Gastroesophageal sphincter (tissue), 4 donors: ENCODE measurements at regions not wholly inside any gene's neighbourhood (a gene's known extent, or its start where the extent isn't known, plus 50 kb on each side); places are given as distances from the start of the nearest gene placed in this dataset.

Source experiments
- ATAC-seq: fragments of 150-250 bp; one replicate; pipeline ENCODE4 v1.9.1; 2016; ENCODE audit warnings: mild to moderate bottlenecking, moderate library complexity
- H3K27ac ChIP-seq, 4 donors: fragments of 200-600 bp; sonication (generic) in 3 of 4; 1 replicate in 3 of 4; 2 replicates in 1 of 4; pipeline ENCODE4 v1.5.1; 2016 to 2019
- H3K27me3 ChIP-seq: fragments of 200-600 bp; sonication (generic); one replicate; pipeline ENCODE4 v1.5.1; 2019
- H3K36me3 ChIP-seq, 2 donors: fragments of 200-600 bp; sonication (generic); one replicate each; pipeline ENCODE4 v1.5.1; 2019; ENCODE audit warnings: control low read depth in 1 of 2
- H3K4me1 ChIP-seq, 3 donors: fragments of 200-600 bp; sonication (generic); 1 replicate in 2 of 3; 2 replicates in 1 of 3; pipeline ENCODE4 v1.5.1; 2016 to 2019; ENCODE audit warnings: control low read depth in 2 of 3
- H3K4me3 ChIP-seq, 2 donors: fragments of 200-600 bp; sonication (generic); one replicate each; pipeline ENCODE4 v1.5.1; 2019; ENCODE audit warnings: mild to moderate bottlenecking in 1 of 2, moderate library complexity in 1 of 2
- H3K9me3 ChIP-seq, 3 donors: fragments of 200-600 bp; sonication (generic); one replicate each; pipeline ENCODE4 v1.5.1; 2017 to 2019; ENCODE audit warnings: control low read depth in 2 of 3
- EP300 ChIP-seq: sonication (generic); formaldehyde crosslinking; IDR thresholded peaks from one replicate; pipeline ENCODE4 v1.6.1; 2017; ENCODE audit warnings: antibody characterized with exemption, mild to moderate bottlenecking
- POLR2A ChIP-seq, 2 donors: fragments of 450-650 bp; IDR thresholded peaks; one replicate each; pipeline ENCODE4 v1.6.1; 2017; ENCODE audit warnings: antibody characterized with exemption in 2 of 2, mild to moderate bottlenecking in 2 of 2, moderate library complexity in 1 of 2
- POLR2AphosphoS5 ChIP-seq: sonication (generic); formaldehyde crosslinking; IDR thresholded peaks from one replicate; pipeline ENCODE4 v1.6.1; 2017; ENCODE audit warnings: antibody characterized with exemption
- WGBS, 2 donors: methylation state at CpG; one replicate each; pipeline ENCODE4 v1.1.5; 2018; ENCODE audit warnings: low coverage in 1 of 2; 5-methylcytosine and 5-hydroxymethylcytosine counted together
- TF ChIP-seq, protein P1 (sequence below), 4 experiments: fragments of 200-600 bp in 2 of 4; fragments of 450-650 bp in 2 of 4; sonication (generic) in 1 of 4; IDR thresholded peaks; one replicate each; pipeline ENCODE4 v1.5.1; 2017 to 2019; ENCODE audit warnings: antibody characterized with exemption in 4 of 4, mild to moderate bottlenecking in 2 of 4, moderate library complexity in 2 of 4

DNA sequence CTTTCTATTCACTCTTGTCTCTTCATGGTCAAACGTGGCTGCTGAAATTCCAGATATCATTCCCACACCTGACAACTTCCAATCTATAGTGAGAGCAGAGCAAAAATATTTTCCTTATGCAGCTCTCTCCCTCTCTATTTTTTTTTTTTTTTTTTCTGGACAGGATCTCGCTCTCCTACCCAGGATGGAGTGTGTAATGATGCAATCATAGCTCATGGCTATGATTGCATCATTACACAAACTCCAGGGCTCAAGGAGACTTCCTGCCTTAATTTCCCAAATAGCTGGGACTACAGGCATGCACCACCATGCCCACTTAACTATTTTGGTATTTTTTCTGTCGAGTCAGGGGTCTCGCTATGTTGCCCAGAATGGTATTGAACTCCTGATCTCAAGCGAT is 1398.9 kb downstream of the AACS start:
- WGBS, 2 donors: 79 to 88% methylated on average over 4 of the region's 5 CpGs
- Histone ChIP-seq H3K9me3 (no peaks in the 10 kb centered on the region), H3K4me3 (no peak overlapping the region), H3K36me3 (no peaks in the 10 kb centered on the region), H3K27me3 (no peaks in the 10 kb centered on the region), H3K27ac (no peak overlapping the region), H3K4me1 (no peaks in the 10 kb centered on the region)
- ATAC-seq: no peak
- no peak for TF ChIP-seq EP300
- no peak for TF ChIP-seq POLR2AphosphoS5
- TF ChIP-seq POLR2A (IDR thresholded peaks at IDR 0.05): no peak
- TF ChIP-seq, protein P1, sequence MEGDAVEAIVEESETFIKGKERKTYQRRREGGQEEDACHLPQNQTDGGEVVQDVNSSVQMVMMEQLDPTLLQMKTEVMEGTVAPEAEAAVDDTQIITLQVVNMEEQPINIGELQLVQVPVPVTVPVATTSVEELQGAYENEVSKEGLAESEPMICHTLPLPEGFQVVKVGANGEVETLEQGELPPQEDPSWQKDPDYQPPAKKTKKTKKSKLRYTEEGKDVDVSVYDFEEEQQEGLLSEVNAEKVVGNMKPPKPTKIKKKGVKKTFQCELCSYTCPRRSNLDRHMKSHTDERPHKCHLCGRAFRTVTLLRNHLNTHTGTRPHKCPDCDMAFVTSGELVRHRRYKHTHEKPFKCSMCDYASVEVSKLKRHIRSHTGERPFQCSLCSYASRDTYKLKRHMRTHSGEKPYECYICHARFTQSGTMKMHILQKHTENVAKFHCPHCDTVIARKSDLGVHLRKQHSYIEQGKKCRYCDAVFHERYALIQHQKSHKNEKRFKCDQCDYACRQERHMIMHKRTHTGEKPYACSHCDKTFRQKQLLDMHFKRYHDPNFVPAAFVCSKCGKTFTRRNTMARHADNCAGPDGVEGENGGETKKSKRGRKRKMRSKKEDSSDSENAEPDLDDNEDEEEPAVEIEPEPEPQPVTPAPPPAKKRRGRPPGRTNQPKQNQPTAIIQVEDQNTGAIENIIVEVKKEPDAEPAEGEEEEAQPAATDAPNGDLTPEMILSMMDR (IDR thresholded peaks at IDR 0.05): no peak

DNA sequence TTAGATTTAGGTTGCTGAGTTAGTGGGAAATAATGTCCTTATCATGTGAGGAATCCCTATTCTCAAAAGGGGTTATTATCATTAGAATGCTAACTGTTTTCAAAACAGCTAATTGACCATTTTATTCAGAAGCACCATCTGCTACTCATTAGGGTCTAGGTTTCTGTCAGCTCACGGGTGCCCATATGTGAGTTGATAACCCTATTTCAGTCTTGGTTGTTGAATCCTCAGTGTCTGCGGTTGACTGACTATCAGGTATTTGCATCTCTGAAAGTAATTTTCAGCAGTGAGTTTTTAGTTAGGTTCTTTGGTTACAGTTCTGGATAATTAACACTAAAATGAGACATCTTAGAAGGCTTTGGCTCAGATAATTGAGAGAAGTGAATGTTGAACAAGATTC is 1404.0 kb downstream of the AACS start:
- Histone ChIP-seq H3K4me3 (no peak overlapping the region), H3K9me3 (peaks cover 0 to 13% (median 0%) of the 10 kb centered on the region in 3 donors), H3K36me3 (no peaks in the 10 kb centered on the region), H3K27ac (no peak overlapping the region), H3K27me3 (no peaks in the 10 kb centered on the region), H3K4me1 (no peaks in the 10 kb centered on the region)
- TF ChIP-seq, protein P1 (IDR thresholded peaks at IDR 0.05): no peak
- TF ChIP-seq EP300 (no peak), POLR2A (IDR thresholded peaks at IDR 0.05) (no peak), POLR2AphosphoS5 (no peak)
- 86% methylated on average over 2 of the region's 2 CpGs; no CpG with 5 or more reads in 1 of the 2 donors for WGBS, 2 donors
- no peak for ATAC-seq

DNA sequence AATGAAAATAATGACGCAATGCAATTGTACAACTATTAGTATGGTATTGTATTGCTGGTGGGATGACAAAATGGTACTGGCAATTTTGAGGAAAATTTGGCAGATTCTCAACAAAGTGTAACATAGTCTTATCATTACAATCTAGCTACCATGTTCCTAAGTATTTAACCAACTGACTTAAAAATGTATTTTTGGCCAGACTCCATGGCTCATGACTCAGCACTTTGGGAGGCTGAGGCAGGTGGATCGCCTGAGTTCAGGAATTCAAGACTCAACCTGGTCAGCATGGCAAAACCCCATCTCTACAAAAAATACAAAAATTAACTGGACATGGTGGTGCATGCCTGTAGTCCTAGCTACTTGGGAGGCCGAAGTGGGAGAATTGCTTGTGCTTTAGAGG is 1409.5 kb downstream of the AACS start:
- TF ChIP-seq, protein P1 (IDR thresholded peaks at IDR 0.05): no peak
- no peak for TF ChIP-seq EP300
- TF ChIP-seq POLR2AphosphoS5: no peak
- TF ChIP-seq POLR2A (IDR thresholded peaks at IDR 0.05): no peak
- WGBS, 2 donors: 88 to 90% methylated on average over 3 of the region's 3 CpGs
- Histone ChIP-seq H3K4me1 (no peaks in the 10 kb centered on the region), H3K9me3 (peaks cover 0 to 24% (median 0%) of the 10 kb centered on the region in 3 donors), H3K27me3 (no peaks in the 10 kb centered on the region), H3K27ac (no peak overlapping the region), H3K36me3 (no peaks in the 10 kb centered on the region), H3K4me3 (no peak overlapping the region)
- no peak for ATAC-seq

DNA sequence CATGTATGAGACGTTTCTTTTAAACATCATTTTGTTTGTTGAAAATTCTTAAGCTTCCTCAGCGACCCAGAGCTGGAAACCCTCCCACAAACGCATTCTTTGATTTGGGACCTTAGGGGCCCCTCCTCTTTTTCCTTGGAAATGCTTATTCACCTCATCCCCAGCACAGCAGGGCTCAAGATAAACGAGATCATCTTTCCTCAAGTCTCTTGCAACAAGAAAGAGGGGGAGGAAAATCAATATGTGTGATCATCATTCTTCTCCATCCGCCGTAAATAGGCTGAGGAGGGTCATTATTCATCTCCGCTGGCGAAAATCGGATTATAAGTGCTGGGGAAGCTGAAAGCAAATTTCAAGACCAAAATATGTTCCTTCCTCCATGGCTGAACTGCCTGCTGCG is 1415.2 kb downstream of the AACS start:
- H3K36me3 ChIP-seq: no peaks in the 10 kb centered on the region
- H3K4me3 ChIP-seq: no peak overlapping the region
- no peak for ATAC-seq
- no peak overlapping the region for H3K27ac ChIP-seq
- TF ChIP-seq POLR2AphosphoS5 (no peak), POLR2A (IDR thresholded peaks at IDR 0.05) (no peak), EP300 (no peak)
- TF ChIP-seq, protein P1 (IDR thresholded peaks at IDR 0.05): no peak
- WGBS, 2 donors: 52 to 53% methylated on average over 9 to 10 of the region's 10 CpGs
- peaks cover 10% of the 10 kb centered on the region for H3K27me3 ChIP-seq
- H3K4me1 ChIP-seq: no peaks in the 10 kb centered on the region
- H3K9me3 ChIP-seq: peaks cover 0 to 3% (median 0%) of the 10 kb centered on the region in 3 donors

DNA sequence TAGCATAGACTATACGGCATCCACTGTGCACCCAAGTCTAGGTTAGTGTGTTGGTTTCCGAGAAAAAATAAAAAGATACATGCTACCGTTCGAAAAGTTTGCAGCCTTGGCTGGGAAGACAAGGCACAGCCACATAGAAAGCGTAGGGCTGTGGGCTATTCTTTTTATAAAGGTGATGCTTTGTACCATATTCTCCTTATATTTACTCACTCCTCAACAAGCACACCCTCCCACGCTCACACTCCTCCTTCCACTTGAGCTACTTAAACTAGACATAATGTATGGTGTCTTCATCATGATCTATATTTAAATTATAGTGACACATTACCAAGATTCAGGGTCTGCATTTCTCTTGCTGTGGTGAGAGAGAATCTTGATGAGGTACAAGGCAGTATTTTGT is 1416.5 kb downstream of the AACS start:
- H3K27me3 ChIP-seq: peaks cover 11% of the 10 kb centered on the region
- WGBS, 2 donors: 85 to 92% methylated on average over 5 to 6 of the region's 6 CpGs
- no peaks in the 10 kb centered on the region for H3K9me3 ChIP-seq
- TF ChIP-seq EP300 (no peak), POLR2AphosphoS5 (no peak), POLR2A (IDR thresholded peaks at IDR 0.05) (no peak)
- TF ChIP-seq, protein P1 (IDR thresholded peaks at IDR 0.05): no peak
- H3K4me1 ChIP-seq: no peaks in the 10 kb centered on the region
- ATAC-seq: no peak
- no peak overlapping the region for H3K27ac ChIP-seq
- no peak overlapping the region for H3K4me3 ChIP-seq
- H3K36me3 ChIP-seq: no peaks in the 10 kb centered on the region
